GM18502 (cell line): ENCODE measurements at regions not wholly inside any gene's neighbourhood (a gene's known extent, or its start where the extent isn't known, plus 50 kb on each side); places are given as distances from the start of the nearest gene placed in this dataset.
"Not testable (repeated sequence)": the region's sequence is repeated elsewhere in the genome, so short reads cannot be mapped to it uniquely, and the experiment has no call there.

Experiments
- ATAC-seq: cut with Tn5 transposase; IDR thresholded peaks from one replicate; pipeline ENCODE4 v1.9.1; 2021; ENCODE audit warnings: mild to moderate bottlenecking; ENCODE audit not compliant: unreplicated experiment, poor library complexity

- no peak for ATAC-seq
Measured at GRCh38 chr11:25597696-25598095, 734.2 kb upstream of the ANO3 start.

- ATAC-seq: no peak
Measured at GRCh38 chr11:25602149-25602548, 729.8 kb upstream of the ANO3 start.

- ATAC-seq: no peak
Measured at GRCh38 chr11:25602959-25603358, 729.0 kb upstream of the ANO3 start.

GRCh38 chr11:25612806-25613205, 719.1 kb upstream of the ANO3 start:
- no peak for ATAC-seq

- no peak for ATAC-seq
Measured at GRCh38 chr11:25613451-25613850, 718.5 kb upstream of the ANO3 start.

- no peak for ATAC-seq
Measured at GRCh38 chr11:25613865-25614264, 718.1 kb upstream of the ANO3 start.

- ATAC-seq: no peak
Measured at GRCh38 chr11:25615069-25615468, 716.9 kb upstream of the ANO3 start.

GRCh38 chr11:25615841-25616240, 716.1 kb upstream of the ANO3 start:
- ATAC-seq: no peak

- ATAC-seq: no peak
Measured at GRCh38 chr11:25625094-25625493, 706.8 kb upstream of the ANO3 start.

- ATAC-seq: no peak
Measured at GRCh38 chr11:25628030-25628429, 703.9 kb upstream of the ANO3 start.

GRCh38 chr11:25633230-25633629, 698.7 kb upstream of the ANO3 start:
- ATAC-seq: no peak

GRCh38 chr11:25649220-25649619, 682.7 kb upstream of the ANO3 start:
- ATAC-seq: not testable (repeated sequence)

GRCh38 chr11:25650319-25650718, 681.6 kb upstream of the ANO3 start:
- no peak for ATAC-seq

GRCh38 chr11:25655636-25656035, 676.3 kb upstream of the ANO3 start:
- no peak for ATAC-seq

- ATAC-seq: no peak
Measured at GRCh38 chr11:25658916-25659315, 673.0 kb upstream of the ANO3 start.

GRCh38 chr11:25659706-25660105, 672.2 kb upstream of the ANO3 start:
- ATAC-seq: no peak

- no peak for ATAC-seq
Measured at GRCh38 chr11:25667871-25668270, 664.1 kb upstream of the ANO3 start.

- no peak for ATAC-seq
Measured at GRCh38 chr11:25691959-25692358, 640.0 kb upstream of the ANO3 start.

- no peak for ATAC-seq
Measured at GRCh38 chr11:25702417-25702816, 629.5 kb upstream of the ANO3 start.

GRCh38 chr11:25710975-25711374, 621.0 kb upstream of the ANO3 start:
- no peak for ATAC-seq

- ATAC-seq: no peak
Measured at GRCh38 chr11:25727944-25728343, 604.0 kb upstream of the ANO3 start.

GRCh38 chr11:25730230-25730629, 601.7 kb upstream of the ANO3 start:
- ATAC-seq: no peak

GRCh38 chr11:25733777-25734176, 598.2 kb upstream of the ANO3 start:
- ATAC-seq: no peak
